ENCODE measurements at regions not wholly inside any gene's neighbourhood (a gene's known extent, or its start where the extent isn't known, plus 50 kb on each side); places are given as distances from the start of the nearest gene placed in this dataset.
"Not testable (repeated sequence)": the region's sequence is repeated elsewhere in the genome, so short reads cannot be mapped to it uniquely, and the experiment has no call there.

GRCh38 chrX:101740642-101741041, 81.0 kb upstream of the ARMCX2 start:
- no peak overlapping the region for H3K9ac ChIP-seq (ENCODE audit: extremely low read depth, insufficient read length, low read length)
- H3K4ac ChIP-seq (ENCODE audit: low read depth, low read length) = no peak overlapping the region
- no peak overlapping the region for H2BK5ac ChIP-seq (ENCODE audit: insufficient read length, low read length)
- H3K4me3 Mint-ChIP-seq = no peak overlapping the region
- no peaks in the 10 kb centered on the region for H3K4me1 ChIP-seq (ENCODE audit: insufficient read depth, low read length)
- no peak overlapping the region for H3K14ac ChIP-seq (ENCODE audit: insufficient read depth, low read length)
- no peak for DNase-seq
- H3K36me3 Mint-ChIP-seq (ENCODE audit: insufficient read depth in 1 of 3, low read depth in 3 of 3) = peaks cover 0 to 8% (median 2%) of the 10 kb centered on the region in 3 experiments; a peak in 5 of 7 replicates
- H3K23me2 ChIP-seq (ENCODE audit: insufficient read length, low read depth, low read length, poor library complexity, severe bottlenecking) = no peaks in the 10 kb centered on the region
- no peak overlapping the region for H3K27ac ChIP-seq (ENCODE audit: insufficient read length, low read depth, low read length)
- H2BK15ac ChIP-seq (ENCODE audit: low read depth, low read length) = no peak overlapping the region
- no peaks in the 10 kb centered on the region; the same call in 1 of the 2 replicates for H3K27me3 Mint-ChIP-seq (ENCODE audit: low read depth)
- H3K23ac ChIP-seq (ENCODE audit: insufficient read length, low read depth, low read length) = no peak overlapping the region
- no peak overlapping the region for H3T11ph ChIP-seq (ENCODE audit: low read length)
- H4K91ac ChIP-seq (ENCODE audit: insufficient read length, low read depth, low read length) = no peak overlapping the region
- no peak overlapping the region for H2BK120ac ChIP-seq (ENCODE audit: low read depth, low read length, poor library complexity, severe bottlenecking)
- H3K4me1 Mint-ChIP-seq = no peaks in the 10 kb centered on the region
- peaks cover 31% of the 10 kb centered on the region for H3K9me3 ChIP-seq (ENCODE audit: control insufficient read depth, low read depth, low read length)
- H3K27me3 ChIP-seq (ENCODE audit: insufficient read depth, low read length) = no peaks in the 10 kb centered on the region
- no peak overlapping the region for H3K4me2 ChIP-seq (ENCODE audit: insufficient read depth, insufficient read length, low read length)
- no peak overlapping the region for H2BK12ac ChIP-seq (ENCODE audit: insufficient read length, low read depth, low read length)
- H4K8ac ChIP-seq (replicated peaks; ENCODE audit: insufficient read length, low read depth, low read length) = no peak overlapping the region
- H3K79me1 ChIP-seq (ENCODE audit: insufficient read depth, low read depth, low read length, poor library complexity, severe bottlenecking) = no peaks in the 10 kb centered on the region
- no peaks in the 10 kb centered on the region for H4K20me1 ChIP-seq (ENCODE audit: control insufficient read depth, insufficient read depth, insufficient read length)
- H2AFZ ChIP-seq (ENCODE audit: low read length) = no peak overlapping the region
- no peak overlapping the region for H3K56ac ChIP-seq (ENCODE audit: insufficient read length, low read depth, low read length)
- no peak overlapping the region for H2AK5ac ChIP-seq (ENCODE audit: insufficient read length, low read length)
- H2BK20ac ChIP-seq (ENCODE audit: low read depth, low read length, poor library complexity, severe bottlenecking) = no peak overlapping the region
- no peak overlapping the region for H3K18ac ChIP-seq (ENCODE audit: insufficient read length, low read depth, low read length)
- WGBS (ENCODE audit: extremely low coverage, insufficient read length, low lambda C conversion rate) = no CpG with 5 or more reads among the region's 2 CpGs
- no peak overlapping the region for H3K27ac Mint-ChIP-seq
- TF ChIP-seq CTCF (conservative IDR thresholded peaks at IDR 0.05) = no peak
- no peak overlapping the region for H4K5ac ChIP-seq (ENCODE audit: insufficient read length, low read depth, low read length)
- peaks cover 54 to 59% of the 10 kb centered on the region in 2 experiments for H3K9me3 Mint-ChIP-seq
- no peaks in the 10 kb centered on the region for H3K79me2 ChIP-seq (ENCODE audit: insufficient read depth, low read length)

DNA sequence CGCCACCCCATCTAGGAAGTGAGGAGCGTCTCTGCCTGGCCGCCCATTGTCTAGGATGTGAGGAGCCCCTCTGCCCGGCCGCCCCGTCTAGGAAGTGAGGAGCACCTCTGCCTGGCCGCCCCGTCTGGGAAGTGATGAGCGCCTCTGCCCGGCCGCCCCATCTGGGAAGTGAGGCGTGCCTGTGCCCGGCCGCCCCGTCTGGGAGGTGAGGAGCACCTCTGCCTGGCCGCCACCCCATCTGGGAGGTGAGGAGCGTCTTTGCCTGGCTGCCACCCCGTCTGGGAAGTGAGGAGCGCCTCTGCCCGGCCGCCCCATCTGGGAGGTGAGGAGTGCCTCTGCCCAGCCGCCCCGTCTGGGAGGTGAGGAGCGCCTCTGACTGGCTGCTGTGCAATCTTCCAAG, 79.2 kb upstream of the ARMCX2 start:
- not testable (repeated sequence) for H3K4ac ChIP-seq (ENCODE audit: low read depth, low read length); H2BK20ac ChIP-seq (ENCODE audit: low read depth, low read length, poor library complexity, severe bottlenecking); H3K79me2 ChIP-seq (ENCODE audit: insufficient read depth, low read length); H4K20me1 ChIP-seq (ENCODE audit: control insufficient read depth, insufficient read depth, insufficient read length); H3K4me3 Mint-ChIP-seq; H3K4me2 ChIP-seq (ENCODE audit: insufficient read depth, insufficient read length, low read length); H2BK120ac ChIP-seq (ENCODE audit: low read depth, low read length, poor library complexity, severe bottlenecking); H3K23me2 ChIP-seq (ENCODE audit: insufficient read length, low read depth, low read length, poor library complexity, severe bottlenecking); H3K23ac ChIP-seq (ENCODE audit: insufficient read length, low read depth, low read length); H4K91ac ChIP-seq (ENCODE audit: insufficient read length, low read depth, low read length); H4K5ac ChIP-seq (ENCODE audit: insufficient read length, low read depth, low read length); H4K8ac ChIP-seq (replicated peaks; ENCODE audit: insufficient read length, low read depth, low read length); H3K9ac ChIP-seq (ENCODE audit: extremely low read depth, insufficient read length, low read length); H3K4me1 Mint-ChIP-seq; H3K27ac Mint-ChIP-seq; H3K4me1 ChIP-seq (ENCODE audit: insufficient read depth, low read length); DNase-seq; H3K18ac ChIP-seq (ENCODE audit: insufficient read length, low read depth, low read length); H2BK15ac ChIP-seq (ENCODE audit: low read depth, low read length); H2AK5ac ChIP-seq (ENCODE audit: insufficient read length, low read length); H2BK12ac ChIP-seq (ENCODE audit: insufficient read length, low read depth, low read length); H2AFZ ChIP-seq (ENCODE audit: low read length); H3K27ac ChIP-seq (ENCODE audit: insufficient read length, low read depth, low read length); H3T11ph ChIP-seq (ENCODE audit: low read length); H3K27me3 ChIP-seq (ENCODE audit: insufficient read depth, low read length); H3K79me1 ChIP-seq (ENCODE audit: insufficient read depth, low read depth, low read length, poor library complexity, severe bottlenecking); H2BK5ac ChIP-seq (ENCODE audit: insufficient read length, low read length); H3K56ac ChIP-seq (ENCODE audit: insufficient read length, low read depth, low read length); H3K14ac ChIP-seq (ENCODE audit: insufficient read depth, low read length); H3K27me3 Mint-ChIP-seq (ENCODE audit: low read depth)
- H3K36me3 Mint-ChIP-seq (ENCODE audit: insufficient read depth in 1 of 3, low read depth in 3 of 3) = peaks cover 0 to 10% (median 2%) of the 10 kb centered on the region in 3 experiments; a peak in 5 of 7 replicates
- peaks cover 55 to 56% of the 10 kb centered on the region in 2 experiments for H3K9me3 Mint-ChIP-seq
- WGBS (ENCODE audit: extremely low coverage, insufficient read length, low lambda C conversion rate) = no CpG with 5 or more reads among the region's 24 CpGs
- peaks cover 20% of the 10 kb centered on the region for H3K9me3 ChIP-seq (ENCODE audit: control insufficient read depth, low read depth, low read length)

Measured in H9 (cell line).